ENCODE measurements at regions not wholly inside any gene's neighbourhood (a gene's known extent, or its start where the extent isn't known, plus 50 kb on each side); places are given as distances from the start of the nearest gene placed in this dataset.
A peak's percentile ranks its signal among the peaks of the same experiment; 100 is the strongest.
"Not testable (repeated sequence)": the region's sequence is repeated elsewhere in the genome, so short reads cannot be mapped to it uniquely, and the experiment has no call there.

DNA sequence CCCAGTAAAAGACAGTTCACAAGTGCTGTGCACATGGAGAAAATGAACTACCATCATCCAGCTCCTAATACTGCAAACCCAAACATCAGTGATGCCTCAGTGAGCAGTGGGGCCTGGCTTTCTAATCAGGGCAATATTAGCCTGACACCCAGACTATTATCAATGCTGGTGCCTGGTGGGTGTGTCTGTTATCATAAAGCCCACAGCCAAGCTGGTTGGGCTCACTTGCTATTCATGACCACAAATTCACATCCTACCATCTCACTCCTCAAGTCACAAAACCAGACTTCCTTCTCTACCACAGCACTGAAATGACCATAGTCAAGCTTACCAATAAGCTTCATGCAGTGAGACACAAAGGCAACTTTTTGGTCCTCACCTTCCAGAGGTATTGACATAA is 180.8 kb upstream of the PLN start:
- H3K4me1 Mint-ChIP-seq = peaks cover 0 to 1% (median 0%) of the 10 kb centered on the region in 3 donors
- peaks cover 2% of the 10 kb centered on the region for H3K27me3 Mint-ChIP-seq
- peaks cover 0 to 12% (median 0%) of the 10 kb centered on the region in 3 donors for H3K9me3 Mint-ChIP-seq
- no peak overlapping the region for H3K27ac Mint-ChIP-seq
- H3K4me3 Mint-ChIP-seq = no peak overlapping the region
- H3K36me3 Mint-ChIP-seq = no peaks in the 10 kb centered on the region

DNA sequence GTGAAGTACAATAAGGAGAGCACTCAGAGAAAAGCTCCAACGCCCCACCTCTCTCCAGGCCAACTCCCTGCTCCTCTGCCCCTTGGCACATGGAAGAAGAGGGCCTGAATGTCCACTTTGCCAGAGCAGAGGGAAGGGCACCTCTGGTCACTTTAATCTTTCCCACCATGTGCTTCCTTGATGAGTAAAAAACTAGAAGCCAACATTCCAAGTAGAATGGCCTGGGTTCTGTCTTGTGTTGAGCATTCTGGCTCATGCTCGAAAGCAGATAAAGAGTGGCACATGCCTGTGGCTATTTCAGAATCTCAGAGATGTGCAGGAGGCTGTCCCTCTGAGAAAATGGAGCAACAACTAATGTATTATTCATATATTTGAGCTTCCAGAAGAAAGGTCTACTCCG is 177.4 kb upstream of the PLN start:
- Mint-ChIP-seq H3K36me3 (no peaks in the 10 kb centered on the region), H3K27ac (no peak overlapping the region), H3K4me1 (no peaks in the 10 kb centered on the region), H3K4me3 (no peak overlapping the region), H3K9me3 (peaks cover 0 to 12% (median 0%) of the 10 kb centered on the region in 3 donors), H3K27me3 (peaks cover 3% of the 10 kb centered on the region)

DNA sequence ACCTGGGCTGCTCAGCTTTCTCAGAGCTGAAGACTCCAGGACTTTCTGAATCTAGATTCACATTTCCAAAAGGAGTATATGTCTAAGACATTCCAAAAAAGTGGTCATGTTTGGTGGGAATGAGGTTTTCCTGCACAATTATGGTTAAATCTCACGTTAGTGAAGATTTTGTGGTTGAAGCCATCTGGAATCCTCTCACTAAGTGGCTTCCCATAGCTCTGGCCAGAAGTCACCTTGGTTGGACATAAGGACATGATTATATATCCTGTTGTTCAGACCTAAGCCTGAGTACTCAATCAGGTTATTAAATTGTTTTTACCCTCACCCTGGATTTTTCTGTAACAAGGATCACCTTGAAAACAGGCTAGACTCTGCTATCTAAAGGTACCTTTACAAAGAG is 176.1 kb upstream of the PLN start:
- H3K27me3 Mint-ChIP-seq = peaks cover 3% of the 10 kb centered on the region

GRCh38 chr6:118372413-118372812 is 175.7 kb upstream of the PLN start:
- Mint-ChIP-seq H3K27me3 (peaks cover 3% of the 10 kb centered on the region), H3K36me3 (no peaks in the 10 kb centered on the region), H3K4me3 (no peak overlapping the region), H3K4me1 (no peaks in the 10 kb centered on the region), H3K9me3 (peaks cover 0 to 12% (median 0%) of the 10 kb centered on the region in 3 donors), H3K27ac (no peak overlapping the region)

More for the DNA sequence above, 176.1 kb upstream of the PLN start:
- Mint-ChIP-seq H3K4me1 (no peaks in the 10 kb centered on the region), H3K36me3 (no peaks in the 10 kb centered on the region), H3K27ac (no peak overlapping the region), H3K9me3 (peaks cover 0 to 12% (median 0%) of the 10 kb centered on the region in 3 donors), H3K4me3 (no peak overlapping the region)

- H3K9me3 Mint-ChIP-seq = peaks cover 2 to 5% (median 5%) of the 10 kb centered on the region in 3 donors
- peaks cover 2% of the 10 kb centered on the region for H3K36me3 Mint-ChIP-seq
- H3K27ac Mint-ChIP-seq = peak overlapping the region in 1 of 3 donors; percentile 42
- no peaks in the 10 kb centered on the region for H3K4me1 Mint-ChIP-seq
- H3K27me3 Mint-ChIP-seq = peaks cover 3% of the 10 kb centered on the region
- no peak overlapping the region for H3K4me3 Mint-ChIP-seq
Observed at GRCh38 chr6:118377711-118378414, 170.2 kb upstream of the PLN start.

DNA sequence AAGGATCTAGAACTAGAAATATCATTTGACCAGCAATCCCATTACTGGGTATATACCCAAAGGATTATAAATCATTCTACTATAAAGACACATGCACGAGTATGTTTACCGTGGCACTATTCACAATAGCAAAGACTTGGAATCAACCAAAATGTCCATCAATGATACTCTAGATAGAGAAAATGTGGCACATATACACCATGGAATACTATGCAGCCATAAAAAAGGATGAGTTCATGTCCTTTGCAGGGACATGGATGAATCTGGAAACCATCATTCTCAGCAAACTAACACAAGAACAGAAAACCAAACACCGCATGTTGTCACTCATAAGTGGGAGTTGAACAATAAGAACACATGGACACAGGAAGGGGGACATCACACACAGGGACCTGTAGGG is 167.5 kb upstream of the PLN start:
- H3K9me3 Mint-ChIP-seq, H3K27me3 Mint-ChIP-seq, H3K36me3 Mint-ChIP-seq, H3K27ac Mint-ChIP-seq, H3K4me1 Mint-ChIP-seq, H3K4me3 Mint-ChIP-seq: not testable (repeated sequence)

GRCh38 chr6:118382126-118382525 is 166.0 kb upstream of the PLN start:
- Mint-ChIP-seq H3K4me3 (no peak overlapping the region), H3K36me3 (peaks cover 4% of the 10 kb centered on the region), H3K27me3 (no peaks in the 10 kb centered on the region), H3K27ac (no peak overlapping the region), H3K4me1 (no peaks in the 10 kb centered on the region), H3K9me3 (peaks cover 2 to 5% (median 5%) of the 10 kb centered on the region in 3 donors)

DNA sequence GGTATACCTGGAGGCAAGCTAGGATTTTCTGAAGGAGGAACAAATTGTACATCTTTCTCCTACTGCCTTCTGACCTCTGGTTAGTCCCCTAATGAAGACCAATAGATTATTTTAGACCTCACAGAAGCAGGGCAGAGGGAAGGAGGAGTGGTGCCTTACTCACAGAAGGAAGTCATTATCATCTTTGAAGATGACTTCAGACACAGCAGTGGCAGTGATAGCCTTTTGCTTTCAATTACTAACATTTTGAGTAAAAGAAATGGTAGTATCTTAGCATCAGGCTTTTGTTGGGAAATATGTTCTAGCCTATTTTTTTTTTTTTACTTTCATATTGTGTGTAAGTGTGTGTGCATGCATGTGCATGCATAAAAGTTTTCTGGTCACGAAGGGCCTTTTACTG is 164.2 kb upstream of the PLN start:
- no peaks in the 10 kb centered on the region for H3K27me3 Mint-ChIP-seq

DNA sequence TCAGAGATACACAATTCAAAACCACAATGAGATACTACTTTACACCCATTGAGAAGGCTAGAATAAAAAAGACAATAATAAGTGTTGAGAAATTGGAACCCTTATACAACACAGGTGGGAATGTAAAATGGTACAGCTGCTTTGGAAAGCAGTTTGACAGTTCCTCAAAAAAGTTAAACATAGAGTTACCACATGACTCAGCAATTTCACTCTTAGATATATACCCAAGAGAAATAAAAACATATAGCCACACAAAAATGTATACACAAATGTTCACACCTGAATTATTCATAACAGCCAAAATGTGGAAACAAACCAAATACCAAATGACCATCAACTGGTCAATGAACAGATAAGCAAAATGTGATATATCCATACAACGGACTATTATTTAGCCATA is 161.1 kb upstream of the PLN start:
- H3K9me3 Mint-ChIP-seq = no peaks in the 10 kb centered on the region
- H3K27me3 Mint-ChIP-seq = no peaks in the 10 kb centered on the region
- H3K36me3 Mint-ChIP-seq = peaks cover 4% of the 10 kb centered on the region
- H3K4me1 Mint-ChIP-seq = peaks cover 0 to 2% (median 0%) of the 10 kb centered on the region in 3 donors
- H3K27ac Mint-ChIP-seq = no peak overlapping the region
- H3K4me3 Mint-ChIP-seq = no peak overlapping the region

More for the DNA sequence above, 164.2 kb upstream of the PLN start:
- H3K27ac Mint-ChIP-seq = no peak overlapping the region
- peaks cover 1 to 5% (median 4%) of the 10 kb centered on the region in 3 donors for H3K9me3 Mint-ChIP-seq
- peaks cover 2% of the 10 kb centered on the region for H3K36me3 Mint-ChIP-seq
- no peak overlapping the region for H3K4me3 Mint-ChIP-seq
- H3K4me1 Mint-ChIP-seq = peaks cover 0 to 2% (median 0%) of the 10 kb centered on the region in 3 donors

DNA sequence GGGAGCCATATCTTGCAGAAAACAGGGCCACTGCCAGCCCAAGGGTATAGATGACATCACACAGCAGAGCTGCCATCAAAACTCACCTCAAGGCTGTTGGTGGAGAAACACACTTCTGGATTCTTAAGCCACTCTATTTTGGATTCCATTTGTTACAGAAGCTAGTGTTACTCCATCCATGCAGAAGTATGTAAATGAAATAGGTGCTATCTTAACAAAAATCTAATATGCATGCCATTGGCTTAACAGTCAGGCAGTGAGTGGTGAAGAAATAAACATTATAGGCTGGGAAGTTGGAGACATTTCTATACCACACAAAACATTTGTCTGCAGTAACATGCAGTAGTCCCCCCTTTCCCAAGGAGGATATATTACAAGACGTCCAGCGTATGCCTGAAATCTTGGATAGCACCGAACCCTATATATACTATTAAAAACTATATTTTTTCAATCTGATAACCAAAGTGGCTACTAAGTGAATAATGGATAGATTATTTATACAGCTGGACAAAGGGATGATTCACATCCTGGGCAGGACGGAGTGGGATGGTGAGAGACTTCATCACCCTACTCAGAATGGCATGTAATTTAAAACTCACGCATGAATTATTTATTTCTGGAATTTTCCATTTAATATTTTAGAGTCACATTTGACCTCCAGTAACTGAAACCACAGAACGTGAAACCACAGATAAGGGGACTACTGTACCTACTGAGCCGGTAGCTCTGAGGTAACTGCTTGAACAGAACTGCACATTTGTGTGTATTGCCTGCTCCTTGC is 160.0 kb upstream of the PLN start:
- H3K4me1 Mint-ChIP-seq = peaks cover 0 to 2% (median 0%) of the 10 kb centered on the region in 3 donors
- no peak overlapping the region for H3K27ac Mint-ChIP-seq
- H3K27me3 Mint-ChIP-seq = no peaks in the 10 kb centered on the region
- H3K36me3 Mint-ChIP-seq = peaks cover 4% of the 10 kb centered on the region
- H3K4me3 Mint-ChIP-seq = no peak overlapping the region
- H3K9me3 Mint-ChIP-seq = no peaks in the 10 kb centered on the region

- Mint-ChIP-seq H3K36me3 (peaks cover 1% of the 10 kb centered on the region), H3K27me3 (no peaks in the 10 kb centered on the region), H3K4me1 (peaks cover 0 to 2% (median 0%) of the 10 kb centered on the region in 3 donors), H3K27ac (no peak overlapping the region), H3K4me3 (no peak overlapping the region), H3K9me3 (no peaks in the 10 kb centered on the region)
Observed at GRCh38 chr6:118391086-118391485, 157.0 kb upstream of the PLN start.

GRCh38 chr6:118394106-118394505 is 154.0 kb upstream of the PLN start:
- H3K4me3 Mint-ChIP-seq = no peak overlapping the region
- peaks cover 1% of the 10 kb centered on the region for H3K36me3 Mint-ChIP-seq
- H3K27me3 Mint-ChIP-seq = no peaks in the 10 kb centered on the region
- no peaks in the 10 kb centered on the region for H3K9me3 Mint-ChIP-seq
- no peak overlapping the region for H3K27ac Mint-ChIP-seq
- H3K4me1 Mint-ChIP-seq = no peaks in the 10 kb centered on the region

DNA sequence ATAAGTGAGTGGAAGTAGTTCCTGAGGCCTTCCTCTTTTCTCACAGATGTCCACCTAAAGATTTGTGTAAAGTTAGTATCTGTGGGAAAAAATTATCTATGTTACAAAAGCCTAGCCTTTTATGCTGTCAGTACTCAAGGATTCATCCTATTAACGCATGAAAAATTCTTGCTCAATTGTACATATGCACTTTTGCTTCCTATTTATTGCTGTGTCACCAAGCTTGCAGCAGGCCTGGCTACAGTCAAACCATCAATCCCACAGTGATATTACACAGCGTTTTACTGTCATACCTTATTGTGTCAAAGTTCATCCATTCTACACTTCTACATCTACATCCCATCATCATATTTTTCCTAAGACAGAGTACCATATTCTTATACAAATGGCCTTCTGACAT is 151.1 kb upstream of the PLN start:
- H3K4me1 Mint-ChIP-seq = no peaks in the 10 kb centered on the region
- no peak overlapping the region for H3K27ac Mint-ChIP-seq
- no peak overlapping the region for H3K4me3 Mint-ChIP-seq
- no peaks in the 10 kb centered on the region for H3K9me3 Mint-ChIP-seq
- H3K36me3 Mint-ChIP-seq = no peaks in the 10 kb centered on the region
- no peaks in the 10 kb centered on the region for H3K27me3 Mint-ChIP-seq

- Mint-ChIP-seq H3K27ac (no peak overlapping the region), H3K4me1 (no peaks in the 10 kb centered on the region), H3K36me3 (no peaks in the 10 kb centered on the region), H3K27me3 (no peaks in the 10 kb centered on the region), H3K9me3 (no peaks in the 10 kb centered on the region), H3K4me3 (no peak overlapping the region)
Observed at GRCh38 chr6:118397671-118398465, 150.2 kb upstream of the PLN start.

- Mint-ChIP-seq H3K4me1 (no peaks in the 10 kb centered on the region), H3K27me3 (no peaks in the 10 kb centered on the region), H3K36me3 (no peaks in the 10 kb centered on the region), H3K4me3 (no peak overlapping the region), H3K27ac (no peak overlapping the region), H3K9me3 (no peaks in the 10 kb centered on the region)
Observed at GRCh38 chr6:118400098-118400497, 148.0 kb upstream of the PLN start.

Measured in IgD-negative memory B cell (primary cell).